HCT116 (cell line): ENCODE measurements at regions not wholly inside any gene's neighbourhood (a gene's known extent, or its start where the extent isn't known, plus 50 kb on each side); places are given as distances from the start of the nearest gene placed in this dataset.

ENCODE experiments used
- ATAC-seq: fragments of 200-7000 bp; cut with Tn5 transposase; 2 replicates; pipeline ENCODE4 v1.9.1; 2020; ENCODE audit warnings: mild to moderate bottlenecking, moderate library complexity
- BruUV-seq: library from RNA; stranded (reverse); fragments of 400-500 nt; replicated peaks from 2 replicates; lab custom pipeline; 2021; lab: Mats Ljungman, UMichigan
- CTCF ChIA-PET: fragments of 300-600 bp; sonication (Branson Sonifier 250); formaldehyde crosslinking; loops from one replicate; lab custom pipeline; 2021; ENCODE audit warnings: antibody characterized with exemption; lab: Charles Lee
- POLR2A ChIA-PET: fragments of 300-600, 350-600 bp; sonication (Branson Sonifier 250); formaldehyde crosslinking; loops from one replicate; lab custom pipeline; 2021; ENCODE audit warnings: antibody characterized with exemption; lab: Charles Lee
- RAD21 ChIA-PET, 2 experiments: fragments of 300-600 bp; sonication (Branson Sonifier 250); formaldehyde crosslinking; loops; one replicate each; lab custom pipeline; 2023; ENCODE audit warnings: low total read pairs in 2 of 2; ENCODE audit not compliant: uncharacterized antibody in 2 of 2, unreplicated experiment in 2 of 2, low non-redundant PET in 1 of 2; lab: Charles Lee
- DNase-seq: peaks from one replicate; pipeline ENCODE4 v3.0.0-alpha.2; 2010; ENCODE audit warnings: low read depth, low spot score
- H2AFZ ChIP-seq: fragments of 200-600 bp; shearing (Covaris generic), sonication (generic); 2 replicates; pipeline ENCODE4 v1.6.1; 2017; ENCODE audit warnings: low read depth, mixed run types, mixed read lengths, antibody characterized with exemption, low read length; ENCODE audit not compliant: poor library complexity, severe bottlenecking
- H3K27ac ChIP-seq: 2 replicates; pipeline ENCODE4 v1.5.1; 2012; ENCODE audit warnings: low read depth, low read length
- H3K27me3 ChIP-seq: fragments of 200-600 bp; sonication (generic); 2 replicates; pipeline ENCODE4 v1.6.1; 2016; ENCODE audit warnings: mixed run types, low read length, mixed read lengths; ENCODE audit not compliant: insufficient read depth
- H3K36me3 ChIP-seq, 2 experiments: fragments of 200-500 bp in 1 of 2; fragments of 200-600 bp in 1 of 2; sonication (Bioruptor generic) in 1 of 2; sonication (generic) in 1 of 2; 2 replicates each; pipeline versions ENCODE4 v1.5.1 to v1.6.1; 2014 to 2016; ENCODE audit warnings: low read length in 2 of 2, inconsistent platforms in 1 of 2, mixed read lengths in 1 of 2, mixed run types in 1 of 2; ENCODE audit not compliant: insufficient read depth in 2 of 2, control insufficient read depth in 1 of 2
- H3K4me1 ChIP-seq, 2 experiments: fragments of 200-600 bp in 1 of 2; sonication (generic) in 1 of 2; 2 replicates each; pipeline versions ENCODE4 v1.5.1 to v1.6.1; 2012 to 2017; ENCODE audit warnings: low read length in 2 of 2, inconsistent platforms in 1 of 2, mild to moderate bottlenecking in 1 of 2, mixed read lengths in 1 of 2, mixed run types in 1 of 2, moderate library complexity in 1 of 2; ENCODE audit not compliant: insufficient read depth in 2 of 2, control insufficient read depth in 1 of 2
- H3K4me2 ChIP-seq: fragments of 200-600 bp; sonication (generic); 2 replicates; pipeline ENCODE4 v1.6.1; 2017; ENCODE audit warnings: mixed run types, low read length, mixed read lengths
- H3K4me3 ChIP-seq, 2 experiments: fragments of 200-600 bp in 1 of 2; sonication (generic) in 1 of 2; replicated peaks in 1 of 2; 2 replicates each; pipeline ENCODE4 v1.5.1; 2011 to 2016; ENCODE audit warnings: low read length in 2 of 2, control low read depth in 1 of 2, low read depth in 1 of 2, mild to moderate bottlenecking in 1 of 2, mixed read lengths in 1 of 2, mixed run types in 1 of 2
- H3K79me2 ChIP-seq: fragments of 200-600 bp; sonication (generic); 2 replicates; pipeline ENCODE4 v1.6.1; 2017; ENCODE audit warnings: mild to moderate bottlenecking, mixed run types, low read length, moderate library complexity, mixed read lengths; ENCODE audit not compliant: insufficient read depth
- H3K9ac ChIP-seq: fragments of 200-600 bp; sonication (generic); 2 replicates; pipeline ENCODE4 v1.6.1; 2016; ENCODE audit warnings: low read length, mixed read lengths
- H3K9me2 ChIP-seq: fragments of 200-600 bp; sonication (generic), shearing (Covaris generic); 2 replicates; pipeline ENCODE4 v1.6.1; 2017; ENCODE audit warnings: mixed run types, mild to moderate bottlenecking, moderate library complexity; ENCODE audit not compliant: insufficient read depth
- H3K9me3 ChIP-seq, 2 experiments: fragments of 200-500 bp in 1 of 2; fragments of 200-600 bp in 1 of 2; sonication (Bioruptor generic) in 1 of 2; sonication (generic) in 1 of 2; 2 replicates each; pipeline ENCODE4 v1.6.1; 2014 to 2017; ENCODE audit warnings: low read length in 2 of 2, mixed read lengths in 2 of 2, inconsistent platforms in 1 of 2, low read depth in 1 of 2, mild to moderate bottlenecking in 1 of 2, mixed run types in 1 of 2, moderate library complexity in 1 of 2; ENCODE audit not compliant: control insufficient read depth in 1 of 2, insufficient read depth in 1 of 2
- H4K20me1 ChIP-seq: fragments of 200-600 bp; sonication (generic), shearing (Covaris generic); 2 replicates; pipeline ENCODE4 v1.6.1; 2017; ENCODE audit warnings: mixed run types, mild to moderate bottlenecking, moderate library complexity; ENCODE audit not compliant: insufficient read depth
- EZH2 ChIP-seq: fragments of 200-600 bp; sonication (generic); IDR thresholded peaks from 2 replicates; pipeline ENCODE4 v1.6.1; 2017; ENCODE audit warnings: antibody characterized with exemption, mixed run types
- EZH2phosphoT487 ChIP-seq: fragments of 200-600 bp; IDR thresholded peaks from 2 replicates; pipeline ENCODE4 v1.6.1; 2018; ENCODE audit warnings: antibody characterized with exemption, borderline replicate concordance
- RAD21 ChIP-seq: IDR thresholded peaks from 2 replicates; pipeline ENCODE4 v1.6.1; 2012; ENCODE audit warnings: low read depth, mild to moderate bottlenecking
- SRF ChIP-seq: IDR thresholded peaks from 2 replicates; pipeline ENCODE4 v1.6.1; 2012; ENCODE audit warnings: low read depth
- YY1 ChIP-seq: IDR thresholded peaks from 2 replicates; pipeline ENCODE4 v1.6.1; 2011; ENCODE audit warnings: low read length, low read depth, moderate library complexity, mild to moderate bottlenecking; ENCODE audit not compliant: insufficient replicate concordance; ENCODE audit errors: extremely low read depth
- intact Hi-C: fragments of 100-400 bp; cut with micrococcal nuclease; formaldehyde crosslinking; loops from 2 replicates; pipeline ENCODE4 v1.10.0; 2022
- TF ChIP-seq, protein P1 (sequence below), 3 experiments: fragments of 200-600 bp in 1 of 3; sonication (generic) in 1 of 3; IDR thresholded peaks in 2 of 3; conservative IDR thresholded peaks in 1 of 3; 2 replicates each; pipeline ENCODE4 v1.5.1; 2012 to 2017; ENCODE audit warnings: low read depth in 2 of 3, low read length in 2 of 3, antibody characterized with exemption in 1 of 3, borderline replicate concordance in 1 of 3, control low read depth in 1 of 3, mild to moderate bottlenecking in 1 of 3, mixed read lengths in 1 of 3, mixed run types in 1 of 3, moderate library complexity in 1 of 3; ENCODE audit not compliant: insufficient read depth in 1 of 3
- TF ChIP-seq, protein P2 (sequence below): IDR thresholded peaks from 2 replicates; pipeline ENCODE4 v1.6.1; 2012; ENCODE audit warnings: low read depth

DNA sequence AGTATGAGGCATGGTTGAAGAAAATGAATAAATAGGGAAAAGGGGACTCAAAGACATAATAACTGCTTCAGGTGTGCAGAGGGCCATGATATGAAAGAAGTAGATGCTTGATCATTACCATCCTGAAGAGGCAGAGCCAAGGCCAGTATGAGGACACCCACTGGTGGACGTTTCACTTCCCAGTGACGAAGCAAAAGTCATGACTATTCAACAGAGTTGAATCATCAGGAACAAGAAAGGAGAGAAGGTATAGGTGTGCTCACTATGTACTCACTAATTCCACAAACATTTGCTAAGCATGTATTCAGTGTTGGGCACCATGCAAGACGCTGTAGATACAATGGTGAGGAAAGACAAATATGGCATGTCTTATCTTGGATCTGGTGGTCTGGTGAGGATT lies 319.2 kb upstream of the RUNX1 start:
- ChIA-PET RAD21 (no interaction called here), CTCF (no interaction called here)

More for the DNA sequence above, 319.2 kb upstream of the RUNX1 start:
- Histone ChIP-seq H3K9ac (no peak overlapping the region), H4K20me1 (no peaks in the 10 kb centered on the region), H3K27ac (no peak overlapping the region), H3K4me1 (no peaks in the 10 kb centered on the region), H3K4me3 (no peak overlapping the region), H3K79me2 (no peaks in the 10 kb centered on the region), H2AFZ (no peak overlapping the region), H3K36me3 (no peaks in the 10 kb centered on the region), H3K27me3 (no peaks in the 10 kb centered on the region), H3K9me3 (no peaks in the 10 kb centered on the region), H3K9me2 (no peaks in the 10 kb centered on the region), H3K4me2 (no peak overlapping the region)
- TF ChIP-seq, protein P1, sequence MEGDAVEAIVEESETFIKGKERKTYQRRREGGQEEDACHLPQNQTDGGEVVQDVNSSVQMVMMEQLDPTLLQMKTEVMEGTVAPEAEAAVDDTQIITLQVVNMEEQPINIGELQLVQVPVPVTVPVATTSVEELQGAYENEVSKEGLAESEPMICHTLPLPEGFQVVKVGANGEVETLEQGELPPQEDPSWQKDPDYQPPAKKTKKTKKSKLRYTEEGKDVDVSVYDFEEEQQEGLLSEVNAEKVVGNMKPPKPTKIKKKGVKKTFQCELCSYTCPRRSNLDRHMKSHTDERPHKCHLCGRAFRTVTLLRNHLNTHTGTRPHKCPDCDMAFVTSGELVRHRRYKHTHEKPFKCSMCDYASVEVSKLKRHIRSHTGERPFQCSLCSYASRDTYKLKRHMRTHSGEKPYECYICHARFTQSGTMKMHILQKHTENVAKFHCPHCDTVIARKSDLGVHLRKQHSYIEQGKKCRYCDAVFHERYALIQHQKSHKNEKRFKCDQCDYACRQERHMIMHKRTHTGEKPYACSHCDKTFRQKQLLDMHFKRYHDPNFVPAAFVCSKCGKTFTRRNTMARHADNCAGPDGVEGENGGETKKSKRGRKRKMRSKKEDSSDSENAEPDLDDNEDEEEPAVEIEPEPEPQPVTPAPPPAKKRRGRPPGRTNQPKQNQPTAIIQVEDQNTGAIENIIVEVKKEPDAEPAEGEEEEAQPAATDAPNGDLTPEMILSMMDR (IDR thresholded peaks at IDR 0.05 in 2 of 3, conservative IDR thresholded peaks at IDR 0.05 in 1 of 3; ENCODE audit: borderline replicate concordance in 1 of 3, insufficient read depth in 1 of 3, low read depth in 2 of 3, low read length in 2 of 3): no peak
- TF ChIP-seq SRF: no peak
- TF ChIP-seq RAD21: 0 out of 2 replicates have a peak, but pooled peaks have one; percentile 15
- no peak for TF ChIP-seq EZH2
- TF ChIP-seq EZH2phosphoT487: no peak
- no peak for TF ChIP-seq YY1
- TF ChIP-seq, protein P2, sequence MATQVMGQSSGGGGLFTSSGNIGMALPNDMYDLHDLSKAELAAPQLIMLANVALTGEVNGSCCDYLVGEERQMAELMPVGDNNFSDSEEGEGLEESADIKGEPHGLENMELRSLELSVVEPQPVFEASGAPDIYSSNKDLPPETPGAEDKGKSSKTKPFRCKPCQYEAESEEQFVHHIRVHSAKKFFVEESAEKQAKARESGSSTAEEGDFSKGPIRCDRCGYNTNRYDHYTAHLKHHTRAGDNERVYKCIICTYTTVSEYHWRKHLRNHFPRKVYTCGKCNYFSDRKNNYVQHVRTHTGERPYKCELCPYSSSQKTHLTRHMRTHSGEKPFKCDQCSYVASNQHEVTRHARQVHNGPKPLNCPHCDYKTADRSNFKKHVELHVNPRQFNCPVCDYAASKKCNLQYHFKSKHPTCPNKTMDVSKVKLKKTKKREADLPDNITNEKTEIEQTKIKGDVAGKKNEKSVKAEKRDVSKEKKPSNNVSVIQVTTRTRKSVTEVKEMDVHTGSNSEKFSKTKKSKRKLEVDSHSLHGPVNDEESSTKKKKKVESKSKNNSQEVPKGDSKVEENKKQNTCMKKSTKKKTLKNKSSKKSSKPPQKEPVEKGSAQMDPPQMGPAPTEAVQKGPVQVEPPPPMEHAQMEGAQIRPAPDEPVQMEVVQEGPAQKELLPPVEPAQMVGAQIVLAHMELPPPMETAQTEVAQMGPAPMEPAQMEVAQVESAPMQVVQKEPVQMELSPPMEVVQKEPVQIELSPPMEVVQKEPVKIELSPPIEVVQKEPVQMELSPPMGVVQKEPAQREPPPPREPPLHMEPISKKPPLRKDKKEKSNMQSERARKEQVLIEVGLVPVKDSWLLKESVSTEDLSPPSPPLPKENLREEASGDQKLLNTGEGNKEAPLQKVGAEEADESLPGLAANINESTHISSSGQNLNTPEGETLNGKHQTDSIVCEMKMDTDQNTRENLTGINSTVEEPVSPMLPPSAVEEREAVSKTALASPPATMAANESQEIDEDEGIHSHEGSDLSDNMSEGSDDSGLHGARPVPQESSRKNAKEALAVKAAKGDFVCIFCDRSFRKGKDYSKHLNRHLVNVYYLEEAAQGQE: no peak
- no TSS peak for BruUV-seq
- DNase-seq (no peak), ATAC-seq (no peak)
- POLR2A ChIA-PET: no interaction called here
- intact Hi-C loops: no loop called here
